Thymus (tissue), 11 donors: ENCODE measurements at regions not wholly inside any gene's neighbourhood (a gene's known extent, or its start where the extent isn't known, plus 50 kb on each side); places are given as distances from the start of the nearest gene placed in this dataset.

Experiments
- DNase-seq, 9 donors: peaks; one replicate each; pipeline ENCODE4 v3.0.0-alpha.2; 2013; ENCODE audit warnings: low spot score in 9 of 9, low read depth in 6 of 9, missing footprints in 1 of 9
- H3K27ac ChIP-seq, 2 donors: one replicate each; pipeline ENCODE4 v1.5.1; 2013; ENCODE audit warnings: control low read depth in 1 of 2, low read depth in 1 of 2, low read length in 1 of 2, mild to moderate bottlenecking in 1 of 2, moderate library complexity in 1 of 2
- H3K27me3 ChIP-seq, 2 donors: one replicate each; pipeline ENCODE4 v1.5.1; 2013; ENCODE audit warnings: low read length in 1 of 2; ENCODE audit not compliant: control insufficient read depth in 2 of 2, insufficient read depth in 1 of 2
- H3K36me3 ChIP-seq, 2 donors: one replicate each; pipeline ENCODE4 v1.5.1; 2013; ENCODE audit warnings: low read length in 1 of 2, mild to moderate bottlenecking in 1 of 2, moderate library complexity in 1 of 2; ENCODE audit not compliant: control insufficient read depth in 2 of 2, insufficient read depth in 2 of 2
- H3K4me1 ChIP-seq, 2 donors: one replicate each; pipeline ENCODE4 v1.5.1; 2013; ENCODE audit warnings: low read length in 2 of 2; ENCODE audit not compliant: control insufficient read depth in 2 of 2, insufficient read depth in 2 of 2
- H3K4me3 ChIP-seq, 2 donors: one replicate each; pipeline ENCODE4 v1.5.1; 2013; ENCODE audit warnings: low read length in 2 of 2, control low read depth in 1 of 2, mild to moderate bottlenecking in 1 of 2
- H3K9me3 ChIP-seq, 2 donors: one replicate each; pipeline ENCODE4 v1.5.1; 2013; ENCODE audit warnings: low read length in 1 of 2, mild to moderate bottlenecking in 1 of 2; ENCODE audit not compliant: control insufficient read depth in 2 of 2, insufficient read depth in 1 of 2
- WGBS: extraction: QIAGEN DNeasy Blood & Tissue Kit; methylation state at CpG from one replicate; pipeline ENCODE4 v1.1.7; 2013; 5-methylcytosine and 5-hydroxymethylcytosine counted together
- donor health status: healthy.

DNA sequence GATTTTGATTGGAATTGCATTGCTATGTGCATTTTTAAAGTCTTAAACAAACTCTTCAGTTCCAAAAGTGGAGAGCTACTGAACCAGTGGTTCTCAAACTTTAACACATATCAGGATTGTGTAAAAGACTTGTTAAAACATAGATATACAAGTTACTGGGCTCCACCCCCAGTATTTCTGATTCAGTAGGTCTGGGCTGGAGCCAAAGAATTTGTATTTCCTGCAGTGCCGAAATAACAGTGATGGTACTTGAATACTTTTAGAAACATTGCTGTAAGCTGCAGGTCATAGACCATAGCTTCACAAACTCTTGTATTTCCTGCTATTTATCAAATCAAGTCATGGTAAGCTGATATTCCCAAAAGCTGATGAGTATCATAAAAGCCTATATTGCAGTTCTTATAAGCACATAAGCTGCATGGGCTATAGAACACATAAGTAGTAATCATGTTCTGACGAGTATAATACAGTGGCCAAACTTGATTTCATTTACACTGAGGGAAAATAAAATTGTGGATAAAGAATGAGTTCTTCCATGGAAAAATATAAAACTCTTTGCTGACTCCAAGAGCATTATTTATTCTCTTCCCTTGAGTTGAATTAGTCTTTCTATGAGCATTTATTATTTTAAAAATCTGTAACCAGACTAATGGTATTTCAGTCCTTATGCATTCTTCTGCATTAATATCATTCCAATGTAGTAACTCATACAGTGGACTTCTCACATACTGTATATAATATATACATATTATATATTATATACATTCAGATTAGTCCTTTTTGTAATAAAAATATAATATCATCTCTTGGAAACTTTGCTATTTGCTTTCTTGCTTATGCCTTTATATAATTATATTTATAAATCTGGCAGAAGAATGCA is 550.5 kb upstream of the AGTR1 start:
- Histone ChIP-seq H3K4me1 (no peaks in the 10 kb centered on the region), H3K27ac (no peak overlapping the region), H3K4me3 (no peak overlapping the region), H3K36me3 (no peaks in the 10 kb centered on the region), H3K27me3 (no peaks in the 10 kb centered on the region), H3K9me3 (no peaks in the 10 kb centered on the region)
- no peak for DNase-seq
- 84% methylated on average over 2 of the region's 2 CpGs for WGBS

DNA sequence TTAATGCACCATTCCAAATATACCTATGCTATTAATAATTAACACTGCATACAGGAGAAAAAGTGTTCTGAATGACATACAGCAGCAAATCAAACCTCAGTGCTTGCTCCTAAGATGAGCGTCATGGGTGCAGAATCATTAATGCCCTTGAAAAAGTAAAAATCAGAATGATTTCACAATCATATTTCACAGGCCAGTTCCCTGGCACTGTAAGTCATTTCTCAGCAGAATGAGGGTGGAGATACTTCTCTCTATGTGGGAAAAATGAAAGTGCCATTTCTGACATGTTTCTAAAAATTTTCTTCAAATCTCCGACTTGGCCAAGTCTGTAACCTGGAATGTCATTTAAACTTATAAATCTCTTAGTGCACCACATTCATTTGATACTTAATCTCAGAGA is 549.8 kb upstream of the AGTR1 start:
- H3K4me3 ChIP-seq: no peak overlapping the region
- H3K27ac ChIP-seq: no peak overlapping the region
- H3K36me3 ChIP-seq: no peaks in the 10 kb centered on the region
- WGBS: 68% methylated on average over 2 of the region's 2 CpGs
- no peak for DNase-seq
- H3K27me3 ChIP-seq: no peaks in the 10 kb centered on the region
- no peaks in the 10 kb centered on the region for H3K4me1 ChIP-seq
- H3K9me3 ChIP-seq: no peaks in the 10 kb centered on the region

DNA sequence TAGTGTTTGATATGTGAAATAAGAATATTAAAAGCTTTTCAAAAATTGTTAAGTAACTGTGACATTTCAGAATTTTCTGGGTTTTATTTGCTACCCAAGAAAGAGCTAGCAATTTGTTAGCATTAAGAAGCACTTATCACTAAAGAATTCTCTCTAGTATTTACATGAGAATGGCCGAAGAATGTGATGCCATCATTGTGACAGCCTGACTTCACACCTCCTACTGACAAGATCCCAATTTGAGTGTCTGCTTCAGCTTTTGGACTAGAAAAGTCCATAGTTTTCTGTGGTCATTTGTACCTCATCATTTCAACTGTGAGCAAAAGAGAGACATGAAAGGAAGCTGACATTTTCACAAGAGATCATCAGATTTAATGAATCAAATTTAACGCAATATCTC is 548.1 kb upstream of the AGTR1 start:
- Histone ChIP-seq H3K4me3 (no peak overlapping the region), H3K27ac (no peak overlapping the region), H3K4me1 (no peaks in the 10 kb centered on the region), H3K9me3 (no peaks in the 10 kb centered on the region), H3K27me3 (no peaks in the 10 kb centered on the region), H3K36me3 (no peaks in the 10 kb centered on the region)
- no peak for DNase-seq
- 86% methylated on average over 2 of the region's 2 CpGs for WGBS

DNA sequence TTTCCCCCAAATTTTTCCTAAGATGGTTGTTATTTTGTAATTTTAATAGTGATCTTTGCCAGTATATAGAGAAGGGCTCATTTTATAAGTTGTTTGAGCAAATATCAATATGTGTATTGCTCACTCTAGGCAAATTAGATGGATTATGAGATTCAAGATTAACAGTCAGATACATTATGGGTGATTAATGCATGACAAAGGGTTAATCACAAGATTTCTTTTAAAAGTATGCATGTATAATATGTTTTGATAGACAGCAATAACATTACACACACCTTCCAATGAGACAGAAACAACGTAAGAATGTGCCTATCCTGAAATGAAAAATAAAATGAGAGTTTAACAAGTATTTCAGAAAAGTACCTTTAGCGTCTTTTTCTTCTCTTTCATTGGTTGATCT is 547.6 kb upstream of the AGTR1 start:
- no peak for DNase-seq
- Histone ChIP-seq H3K36me3 (no peaks in the 10 kb centered on the region), H3K4me1 (no peaks in the 10 kb centered on the region), H3K4me3 (no peak overlapping the region), H3K27ac (no peak overlapping the region), H3K27me3 (no peaks in the 10 kb centered on the region), H3K9me3 (no peaks in the 10 kb centered on the region)
- 92% methylated on average over 2 of the region's 2 CpGs for WGBS

DNA sequence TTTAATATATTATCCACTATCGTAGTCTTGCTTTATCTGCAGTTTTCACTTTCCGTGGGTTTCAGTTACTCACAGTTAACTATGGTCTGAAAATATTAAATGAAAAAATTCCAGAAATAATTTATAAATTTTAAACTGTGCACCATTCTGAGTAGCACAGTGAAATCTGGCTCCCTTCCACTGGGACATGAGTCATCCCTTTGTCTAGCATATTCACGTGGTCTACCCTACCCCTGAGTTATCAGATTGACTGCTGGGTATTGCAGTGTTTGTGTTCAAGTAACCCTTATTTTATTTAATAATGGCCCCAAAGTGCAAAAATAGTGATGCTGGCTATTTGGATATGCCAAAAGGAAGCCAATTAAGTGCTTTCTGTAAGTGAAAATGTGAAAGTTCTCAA is 539.5 kb upstream of the AGTR1 start:
- WGBS: 95% methylated on average over 3 of the region's 3 CpGs
- Histone ChIP-seq H3K4me1 (no peaks in the 10 kb centered on the region), H3K4me3 (no peak overlapping the region), H3K9me3 (no peaks in the 10 kb centered on the region), H3K36me3 (no peaks in the 10 kb centered on the region), H3K27ac (no peak overlapping the region), H3K27me3 (no peaks in the 10 kb centered on the region)
- DNase-seq: no peak

DNA sequence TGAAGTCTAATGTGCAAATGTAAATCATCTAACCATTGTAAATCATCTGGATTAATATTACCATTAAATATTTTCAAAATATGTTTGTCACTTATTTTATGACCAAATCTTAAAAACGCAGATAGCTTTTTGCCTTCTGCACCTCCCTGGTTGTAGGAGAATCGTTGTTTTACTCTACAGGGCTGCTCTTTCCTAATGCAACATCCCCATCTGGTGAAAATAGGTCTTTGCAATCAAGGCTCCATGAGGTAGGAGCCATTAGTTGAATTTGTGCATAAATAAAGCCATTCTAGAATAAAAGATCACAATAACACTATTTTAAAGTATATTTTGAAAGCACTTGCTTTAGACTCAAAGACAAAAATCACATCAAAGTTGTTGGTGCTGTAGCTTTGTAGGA is 535.6 kb upstream of the AGTR1 start:
- H3K27ac ChIP-seq: no peak overlapping the region
- no peak for DNase-seq
- WGBS: 76% methylated on average over 2 of the region's 2 CpGs
- H3K9me3 ChIP-seq: no peaks in the 10 kb centered on the region
- H3K27me3 ChIP-seq: no peaks in the 10 kb centered on the region
- H3K4me3 ChIP-seq: no peak overlapping the region
- H3K36me3 ChIP-seq: no peaks in the 10 kb centered on the region
- no peaks in the 10 kb centered on the region for H3K4me1 ChIP-seq

DNA sequence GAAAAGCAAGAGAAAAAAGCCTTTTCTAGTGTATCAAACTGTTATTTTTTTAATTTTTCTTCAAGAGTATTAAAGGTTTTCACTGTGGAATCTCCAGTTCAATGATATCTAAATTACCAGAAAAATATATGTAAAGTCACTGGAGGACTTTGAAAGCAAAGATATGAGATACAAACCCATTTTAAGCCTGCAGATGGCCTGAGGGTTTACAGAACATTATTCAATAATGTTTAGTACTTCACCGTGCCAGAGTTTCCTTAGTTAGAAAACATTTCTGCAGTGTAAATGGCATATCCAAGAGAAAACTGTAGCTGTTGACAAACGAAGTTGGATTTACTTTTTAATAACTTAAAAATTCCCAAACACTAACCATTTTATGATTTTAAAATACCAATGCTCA is 529.4 kb upstream of the AGTR1 start:
- Histone ChIP-seq H3K27me3 (no peaks in the 10 kb centered on the region), H3K9me3 (no peaks in the 10 kb centered on the region), H3K4me3 (no peak overlapping the region), H3K4me1 (no peaks in the 10 kb centered on the region), H3K36me3 (no peaks in the 10 kb centered on the region), H3K27ac (no peak overlapping the region)
- 83% methylated on average over 2 of the region's 2 CpGs for WGBS
- DNase-seq: no peak

DNA sequence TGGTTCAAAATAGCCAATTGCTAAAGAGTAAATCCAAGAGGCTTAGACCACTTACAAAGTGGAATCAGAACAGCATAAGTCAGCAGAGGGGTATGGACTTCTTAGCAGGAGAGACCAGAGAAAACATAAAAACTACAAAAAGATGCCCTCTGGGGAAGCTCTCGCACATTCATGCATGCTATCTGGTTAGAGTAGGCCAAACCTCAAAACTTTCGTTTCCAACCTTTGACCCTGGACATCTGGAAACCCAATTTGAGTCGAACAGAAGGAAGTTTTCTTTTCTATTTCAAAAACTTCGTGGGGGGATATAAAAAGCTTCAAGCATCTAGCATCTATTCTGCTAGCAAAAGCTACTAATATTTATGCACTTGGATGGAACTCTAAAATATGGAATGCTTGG is 523.9 kb upstream of the AGTR1 start:
- Histone ChIP-seq H3K9me3 (no peaks in the 10 kb centered on the region), H3K27ac (no peak overlapping the region), H3K27me3 (no peaks in the 10 kb centered on the region), H3K36me3 (no peaks in the 10 kb centered on the region), H3K4me3 (no peak overlapping the region), H3K4me1 (no peaks in the 10 kb centered on the region)
- DNase-seq: no peak
- 89% methylated on average over 4 of the region's 4 CpGs for WGBS

DNA sequence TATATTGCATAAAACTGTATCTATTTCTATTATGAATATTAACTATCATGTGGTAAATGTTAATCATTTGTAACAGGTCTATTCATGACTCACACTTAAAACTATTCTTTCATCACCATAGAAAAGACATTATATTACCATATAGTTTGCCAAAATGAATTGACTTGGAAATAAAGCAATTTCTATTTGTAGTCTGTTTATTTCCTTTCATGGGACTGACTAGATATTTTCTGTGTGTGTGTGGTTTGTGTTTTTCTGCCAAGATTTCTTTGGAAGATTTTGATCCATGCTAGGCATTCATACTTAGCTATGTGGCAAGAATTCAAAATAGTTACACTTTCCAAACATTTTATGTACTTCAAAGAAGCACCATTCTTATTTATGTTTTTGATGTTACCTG is 522.5 kb upstream of the AGTR1 start:
- H3K9me3 ChIP-seq: no peaks in the 10 kb centered on the region
- H3K27ac ChIP-seq: no peak overlapping the region
- DNase-seq: no peak
- no peaks in the 10 kb centered on the region for H3K36me3 ChIP-seq
- H3K4me3 ChIP-seq: no peak overlapping the region
- no peaks in the 10 kb centered on the region for H3K4me1 ChIP-seq
- H3K27me3 ChIP-seq: no peaks in the 10 kb centered on the region
